ENCODE measurements at regions not wholly inside any gene's neighbourhood (a gene's known extent, or its start where the extent isn't known, plus 50 kb on each side); places are given as distances from the start of the nearest gene placed in this dataset.

DNA sequence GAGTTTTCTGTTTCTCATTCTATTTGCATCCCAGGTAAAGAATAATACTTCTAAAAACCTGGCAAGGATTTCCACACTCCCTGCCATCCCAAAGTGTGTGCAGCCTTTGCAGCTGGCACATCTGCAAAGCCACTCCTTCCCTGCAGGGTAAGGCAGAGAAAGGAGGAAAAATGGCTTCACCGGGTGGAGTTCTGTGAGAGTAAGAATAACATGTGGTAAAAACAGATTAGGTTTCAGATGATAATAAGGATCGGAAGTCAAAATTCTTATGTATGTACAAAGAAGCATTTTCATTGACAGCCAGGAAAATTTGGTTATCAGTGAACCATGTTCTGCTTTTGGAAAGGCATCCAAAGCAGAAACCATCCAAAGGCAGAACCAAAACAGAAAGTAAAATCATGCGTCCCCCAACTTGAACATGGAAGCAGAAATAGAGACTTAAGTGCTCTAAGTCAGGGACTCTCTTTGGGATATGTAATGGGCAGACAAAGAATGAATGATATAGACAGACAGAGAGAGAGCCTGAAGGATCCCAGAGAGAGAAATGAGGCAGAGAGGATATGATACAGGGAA, 192.6 kb upstream of the CCDC196 start:
- Mint-ChIP-seq H3K9me3 (peaks cover 4% of the 10 kb centered on the region), H3K4me3 (no peak overlapping the region), H3K27ac (no peak overlapping the region), H3K4me1 (no peaks in the 10 kb centered on the region), H3K36me3 (no peaks in the 10 kb centered on the region), H3K27me3 (ENCODE audit: insufficient read depth, low read depth) (no peaks in the 10 kb centered on the region)
- DNase-seq (ENCODE audit: low spot score) = no peak
- Histone ChIP-seq H3F3A (ENCODE audit: low read depth) (no peaks in the 10 kb centered on the region), H2AFZ (replicated peaks) (no peak overlapping the region), H3K9ac (no peak overlapping the region), H4K20me1 (ENCODE audit: low read depth) (no peaks in the 10 kb centered on the region), H3K79me2 (ENCODE audit: low read depth) (no peaks in the 10 kb centered on the region), H3K27me3 (no peaks in the 10 kb centered on the region), H3K4me3 (no peak overlapping the region), H3K36me3 (no peaks in the 10 kb centered on the region), H3K9me3 (ENCODE audit: low read depth) (no peaks in the 10 kb centered on the region), H3K27ac (no peak overlapping the region), H3K4me1 (no peaks in the 10 kb centered on the region), H3K4me2 (no peak overlapping the region)
- no peak for TF ChIP-seq EZH2 (IDR thresholded peaks at IDR 0.05)
- no peak for TF ChIP-seq EZH2phosphoT487 (IDR thresholded peaks at IDR 0.05)
- TF ChIP-seq, protein P1, sequence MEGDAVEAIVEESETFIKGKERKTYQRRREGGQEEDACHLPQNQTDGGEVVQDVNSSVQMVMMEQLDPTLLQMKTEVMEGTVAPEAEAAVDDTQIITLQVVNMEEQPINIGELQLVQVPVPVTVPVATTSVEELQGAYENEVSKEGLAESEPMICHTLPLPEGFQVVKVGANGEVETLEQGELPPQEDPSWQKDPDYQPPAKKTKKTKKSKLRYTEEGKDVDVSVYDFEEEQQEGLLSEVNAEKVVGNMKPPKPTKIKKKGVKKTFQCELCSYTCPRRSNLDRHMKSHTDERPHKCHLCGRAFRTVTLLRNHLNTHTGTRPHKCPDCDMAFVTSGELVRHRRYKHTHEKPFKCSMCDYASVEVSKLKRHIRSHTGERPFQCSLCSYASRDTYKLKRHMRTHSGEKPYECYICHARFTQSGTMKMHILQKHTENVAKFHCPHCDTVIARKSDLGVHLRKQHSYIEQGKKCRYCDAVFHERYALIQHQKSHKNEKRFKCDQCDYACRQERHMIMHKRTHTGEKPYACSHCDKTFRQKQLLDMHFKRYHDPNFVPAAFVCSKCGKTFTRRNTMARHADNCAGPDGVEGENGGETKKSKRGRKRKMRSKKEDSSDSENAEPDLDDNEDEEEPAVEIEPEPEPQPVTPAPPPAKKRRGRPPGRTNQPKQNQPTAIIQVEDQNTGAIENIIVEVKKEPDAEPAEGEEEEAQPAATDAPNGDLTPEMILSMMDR (IDR thresholded peaks at IDR 0.05) = no peak

DNA sequence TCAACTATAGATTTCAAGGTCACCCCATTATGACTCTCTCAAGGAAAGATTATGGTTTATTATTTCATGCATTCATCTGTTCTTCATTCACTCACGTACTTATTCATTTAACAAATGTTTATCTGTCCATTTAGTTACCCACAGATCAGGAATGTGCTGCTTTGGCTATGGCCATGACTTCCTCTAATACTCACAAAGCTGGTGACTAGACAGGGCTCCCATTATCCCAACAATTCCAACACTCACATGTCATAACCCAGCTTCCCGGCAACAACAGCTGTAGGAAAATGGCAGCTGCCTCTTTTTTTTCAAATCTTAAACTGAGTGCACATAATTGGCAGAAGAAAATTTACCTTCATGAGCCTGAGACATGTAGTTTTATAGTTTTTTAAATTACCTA, 190.8 kb upstream of the CCDC196 start:
- Histone ChIP-seq H3K9me3 (ENCODE audit: low read depth) (no peaks in the 10 kb centered on the region), H3K27me3 (no peaks in the 10 kb centered on the region), H3F3A (ENCODE audit: low read depth) (no peaks in the 10 kb centered on the region), H2AFZ (replicated peaks) (no peak overlapping the region), H3K79me2 (ENCODE audit: low read depth) (no peaks in the 10 kb centered on the region), H3K4me2 (no peak overlapping the region), H3K36me3 (no peaks in the 10 kb centered on the region), H3K27ac (no peak overlapping the region), H3K4me1 (no peaks in the 10 kb centered on the region), H3K9ac (no peak overlapping the region), H3K4me3 (no peak overlapping the region), H4K20me1 (ENCODE audit: low read depth) (no peaks in the 10 kb centered on the region)
- Mint-ChIP-seq H3K27ac (no peak overlapping the region), H3K9me3 (peaks cover 9% of the 10 kb centered on the region), H3K4me3 (no peak overlapping the region), H3K36me3 (no peaks in the 10 kb centered on the region), H3K4me1 (no peaks in the 10 kb centered on the region), H3K27me3 (ENCODE audit: insufficient read depth, low read depth) (no peaks in the 10 kb centered on the region)
- TF ChIP-seq, protein P1 (IDR thresholded peaks at IDR 0.05) = no peak
- TF ChIP-seq EZH2phosphoT487 (IDR thresholded peaks at IDR 0.05) (no peak), EZH2 (IDR thresholded peaks at IDR 0.05) (no peak)
- DNase-seq (ENCODE audit: low spot score) = no peak

DNA sequence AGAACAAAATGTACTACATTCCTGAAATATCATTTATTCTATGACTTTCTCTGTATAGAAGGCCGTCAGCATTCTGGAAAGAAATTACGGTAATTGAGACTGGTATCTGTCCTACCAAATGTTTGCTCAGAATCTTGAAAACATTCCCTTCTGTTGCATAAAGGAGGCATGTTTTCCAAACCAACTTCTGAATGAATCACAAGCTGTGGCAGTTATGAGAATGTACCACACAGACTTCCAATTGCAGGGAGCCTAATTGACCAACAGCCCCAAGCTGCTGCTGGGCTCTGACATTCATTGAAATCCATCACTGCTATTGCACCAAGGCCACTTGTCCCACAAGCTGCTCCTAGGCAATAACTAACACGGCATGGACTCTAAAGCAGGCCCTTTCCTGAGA, 185.3 kb upstream of the CCDC196 start:
- Histone ChIP-seq H3K9me3 (ENCODE audit: low read depth) (no peaks in the 10 kb centered on the region), H3K27ac (no peak overlapping the region), H3K27me3 (no peaks in the 10 kb centered on the region), H3K9ac (no peak overlapping the region), H3K36me3 (no peaks in the 10 kb centered on the region), H3K4me1 (no peaks in the 10 kb centered on the region), H3K79me2 (ENCODE audit: low read depth) (no peaks in the 10 kb centered on the region), H2AFZ (replicated peaks) (no peak overlapping the region), H3K4me2 (no peak overlapping the region), H3K4me3 (no peak overlapping the region), H3F3A (ENCODE audit: low read depth) (no peaks in the 10 kb centered on the region), H4K20me1 (ENCODE audit: low read depth) (no peaks in the 10 kb centered on the region)
- TF ChIP-seq EZH2phosphoT487 (IDR thresholded peaks at IDR 0.05) (no peak), EZH2 (IDR thresholded peaks at IDR 0.05) (no peak)
- TF ChIP-seq, protein P1 (IDR thresholded peaks at IDR 0.05) = no peak
- no peak overlapping the region for H3K27ac Mint-ChIP-seq
- H3K36me3 Mint-ChIP-seq = no peaks in the 10 kb centered on the region
- H3K27me3 Mint-ChIP-seq (ENCODE audit: insufficient read depth, low read depth) = peaks cover 2% of the 10 kb centered on the region
- H3K9me3 Mint-ChIP-seq = peaks cover 11% of the 10 kb centered on the region
- no peaks in the 10 kb centered on the region for H3K4me1 Mint-ChIP-seq
- no peak for DNase-seq (ENCODE audit: low spot score)
- H3K4me3 Mint-ChIP-seq = no peak overlapping the region

Measured in neural progenitor cell (in vitro differentiated cells).